Neural cell (in vitro differentiated cells): ENCODE measurements at regions not wholly inside any gene's neighbourhood (a gene's known extent, or its start where the extent isn't known, plus 50 kb on each side); places are given as distances from the start of the nearest gene placed in this dataset.

Experiments
- H2AFZ ChIP-seq: fragments of 200-600, 300-800 bp; sonication (generic), shearing (Covaris generic); 2 replicates; pipeline ENCODE4 v1.6.0; 2014; ENCODE audit warnings: low read depth, mild to moderate bottlenecking, antibody characterized with exemption, low read length, moderate library complexity
- H3F3A ChIP-seq: fragments of 200-600 bp; shearing (Covaris generic); 2 replicates; pipeline ENCODE4 v1.6.1; 2016; ENCODE audit warnings: mild to moderate bottlenecking, moderate library complexity, mixed read lengths, antibody characterized with exemption, low read length; ENCODE audit not compliant: insufficient read depth, poor library complexity, severe bottlenecking
- H3K27ac ChIP-seq: fragments of 200-600, 300-800 bp; sonication (generic), shearing (Covaris generic); 2 replicates; pipeline ENCODE4 v1.5.1; 2014; ENCODE audit warnings: mild to moderate bottlenecking, low read length, moderate library complexity
- H3K27me3 ChIP-seq: fragments of 300-800, 200-600 bp; sonication (generic), shearing (Covaris generic); 2 replicates; pipeline ENCODE4 v1.6.0; 2014; ENCODE audit warnings: mild to moderate bottlenecking, low read depth, low read length, moderate library complexity; ENCODE audit not compliant: insufficient read depth
- H3K36me3 ChIP-seq: fragments of 300-800, 200-600 bp; sonication (generic), shearing (Covaris generic); 2 replicates; pipeline ENCODE4 v1.5.1; 2014; ENCODE audit warnings: mild to moderate bottlenecking, antibody characterized with exemption, low read length, moderate library complexity; ENCODE audit not compliant: insufficient read depth
- H3K4me2 ChIP-seq: fragments of 300-800, 200-600 bp; sonication (generic), shearing (Covaris generic); 2 replicates; pipeline ENCODE4 v1.6.0; 2014; ENCODE audit warnings: mild to moderate bottlenecking, low read length
- H3K4me3 ChIP-seq: fragments of 300-800, 200-600 bp; sonication (generic), shearing (Covaris generic); 2 replicates; pipeline ENCODE4 v1.5.1; 2014; ENCODE audit warnings: mild to moderate bottlenecking, low read length, moderate library complexity
- H3K79me2 ChIP-seq: fragments of 200-600 bp; shearing (Covaris generic); replicated peaks from 2 replicates; pipeline ENCODE4 v1.6.0; 2014; ENCODE audit warnings: mild to moderate bottlenecking, low read length, moderate library complexity; ENCODE audit not compliant: insufficient read depth
- H3K9ac ChIP-seq: fragments of 300-800, 200-600 bp; sonication (generic), shearing (Covaris generic); 2 replicates; pipeline ENCODE4 v1.6.1; 2016; ENCODE audit warnings: mild to moderate bottlenecking, low read length, mixed read lengths
- H3K9me2 ChIP-seq: fragments of 200-600 bp; shearing (Covaris generic); 2 replicates; pipeline ENCODE4 v1.6.1; 2016; ENCODE audit warnings: mild to moderate bottlenecking, low read length, mixed read lengths; ENCODE audit not compliant: insufficient read depth
- H3K9me3 ChIP-seq: fragments of 200-600, 300-800 bp; sonication (generic), shearing (Covaris generic); 2 replicates; pipeline ENCODE4 v1.6.1; 2016; ENCODE audit warnings: mild to moderate bottlenecking, mixed run types, low read length, moderate library complexity, mixed read lengths
- H4K20me1 ChIP-seq: fragments of 200-600 bp; shearing (Covaris generic); 2 replicates; pipeline ENCODE4 v1.6.1; 2016; ENCODE audit warnings: mild to moderate bottlenecking, mixed run types; ENCODE audit not compliant: insufficient read depth
- EP300 ChIP-seq: fragments of 450-650 bp; conservative IDR thresholded peaks from 2 replicates; pipeline ENCODE4 v1.6.1; 2014; ENCODE audit warnings: antibody characterized with exemption, mild to moderate bottlenecking, moderate library complexity; ENCODE audit not compliant: poor library complexity, severe bottlenecking
- POLR2AphosphoS5 ChIP-seq: IDR thresholded peaks from 2 replicates; pipeline ENCODE4 v1.6.1; 2012
- RAD21 ChIP-seq: fragments of 450-650 bp; conservative IDR thresholded peaks from 2 replicates; pipeline ENCODE4 v1.6.1; 2014; ENCODE audit warnings: antibody characterized with exemption, mild to moderate bottlenecking, moderate library complexity
- REST ChIP-seq: IDR thresholded peaks from 2 replicates; pipeline ENCODE4 v1.6.1; 2012; ENCODE audit warnings: borderline replicate concordance
- SMC3 ChIP-seq: fragments of 450-650 bp; conservative IDR thresholded peaks from 2 replicates; pipeline ENCODE4 v1.6.1; 2014; ENCODE audit warnings: antibody characterized with exemption, mild to moderate bottlenecking, moderate library complexity; ENCODE audit not compliant: poor library complexity
- TF ChIP-seq, protein P1 (sequence below): fragments of 450-650 bp; IDR thresholded peaks from 2 replicates; pipeline ENCODE4 v1.5.1; 2014; ENCODE audit warnings: antibody characterized with exemption, mild to moderate bottlenecking, moderate library complexity; ENCODE audit not compliant: poor library complexity, severe bottlenecking

- H3K9me3 ChIP-seq, result no peaks in the 10 kb centered on the region
- no peak overlapping the region for H3K9ac ChIP-seq
- H3K27me3 ChIP-seq, result no peaks in the 10 kb centered on the region
- H2AFZ ChIP-seq, result no peak overlapping the region
- no peak overlapping the region for H3K27ac ChIP-seq
- no peaks in the 10 kb centered on the region for H3F3A ChIP-seq
- H3K79me2 ChIP-seq, result no peaks in the 10 kb centered on the region
- no peak overlapping the region for H3K4me3 ChIP-seq
- no peaks in the 10 kb centered on the region for H3K9me2 ChIP-seq
- TF ChIP-seq RAD21, result no peak
- TF ChIP-seq, protein P1, sequence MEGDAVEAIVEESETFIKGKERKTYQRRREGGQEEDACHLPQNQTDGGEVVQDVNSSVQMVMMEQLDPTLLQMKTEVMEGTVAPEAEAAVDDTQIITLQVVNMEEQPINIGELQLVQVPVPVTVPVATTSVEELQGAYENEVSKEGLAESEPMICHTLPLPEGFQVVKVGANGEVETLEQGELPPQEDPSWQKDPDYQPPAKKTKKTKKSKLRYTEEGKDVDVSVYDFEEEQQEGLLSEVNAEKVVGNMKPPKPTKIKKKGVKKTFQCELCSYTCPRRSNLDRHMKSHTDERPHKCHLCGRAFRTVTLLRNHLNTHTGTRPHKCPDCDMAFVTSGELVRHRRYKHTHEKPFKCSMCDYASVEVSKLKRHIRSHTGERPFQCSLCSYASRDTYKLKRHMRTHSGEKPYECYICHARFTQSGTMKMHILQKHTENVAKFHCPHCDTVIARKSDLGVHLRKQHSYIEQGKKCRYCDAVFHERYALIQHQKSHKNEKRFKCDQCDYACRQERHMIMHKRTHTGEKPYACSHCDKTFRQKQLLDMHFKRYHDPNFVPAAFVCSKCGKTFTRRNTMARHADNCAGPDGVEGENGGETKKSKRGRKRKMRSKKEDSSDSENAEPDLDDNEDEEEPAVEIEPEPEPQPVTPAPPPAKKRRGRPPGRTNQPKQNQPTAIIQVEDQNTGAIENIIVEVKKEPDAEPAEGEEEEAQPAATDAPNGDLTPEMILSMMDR, result no peak
- no peak overlapping the region for H3K4me2 ChIP-seq
- H4K20me1 ChIP-seq, result no peaks in the 10 kb centered on the region
- no peaks in the 10 kb centered on the region for H3K36me3 ChIP-seq
Observed at GRCh38 chr22:26804315-26804714, 146.9 kb downstream of the MIAT start.

DNA sequence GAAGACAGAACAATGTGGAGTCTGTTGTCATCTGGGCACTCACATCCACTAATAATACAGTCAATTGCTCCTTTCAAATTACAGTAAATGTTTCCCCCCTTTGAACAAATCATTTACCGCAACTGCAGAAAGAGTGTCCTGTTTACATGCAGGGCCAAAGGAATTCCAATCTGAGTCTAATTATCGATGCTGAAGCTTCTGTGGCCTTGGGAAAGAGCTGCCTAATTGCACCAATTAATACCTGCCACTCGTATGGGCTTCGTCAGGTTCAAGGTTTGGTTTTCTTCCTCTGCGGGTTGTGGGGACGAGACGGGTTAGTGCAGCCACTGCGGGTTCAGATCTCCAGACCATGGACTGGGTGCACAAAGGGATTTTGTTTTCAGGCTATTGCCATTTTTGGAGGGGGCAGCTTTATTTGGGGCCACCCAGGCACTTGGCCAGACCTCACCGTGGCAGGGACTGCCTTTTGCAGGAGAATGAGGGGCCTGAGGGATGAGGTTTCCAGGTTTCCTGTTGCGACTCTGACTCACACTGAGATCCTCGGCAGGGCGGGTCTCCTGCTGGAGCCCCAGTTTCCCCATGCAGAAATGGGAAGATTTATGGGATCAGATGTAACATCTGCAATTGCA, 147.6 kb downstream of the MIAT start:
- Histone ChIP-seq H3F3A (no peaks in the 10 kb centered on the region), H3K4me3 (no peak overlapping the region), H3K27me3 (no peaks in the 10 kb centered on the region), H3K4me2 (no peak overlapping the region), H4K20me1 (no peaks in the 10 kb centered on the region), H3K79me2 (no peaks in the 10 kb centered on the region), H2AFZ (no peak overlapping the region), H3K9me2 (no peaks in the 10 kb centered on the region), H3K27ac (no peak overlapping the region), H3K36me3 (no peaks in the 10 kb centered on the region), H3K9me3 (no peaks in the 10 kb centered on the region), H3K9ac (no peak overlapping the region)
- TF ChIP-seq, protein P1, result no peak
- TF ChIP-seq RAD21 (no peak), REST (no peak)

DNA sequence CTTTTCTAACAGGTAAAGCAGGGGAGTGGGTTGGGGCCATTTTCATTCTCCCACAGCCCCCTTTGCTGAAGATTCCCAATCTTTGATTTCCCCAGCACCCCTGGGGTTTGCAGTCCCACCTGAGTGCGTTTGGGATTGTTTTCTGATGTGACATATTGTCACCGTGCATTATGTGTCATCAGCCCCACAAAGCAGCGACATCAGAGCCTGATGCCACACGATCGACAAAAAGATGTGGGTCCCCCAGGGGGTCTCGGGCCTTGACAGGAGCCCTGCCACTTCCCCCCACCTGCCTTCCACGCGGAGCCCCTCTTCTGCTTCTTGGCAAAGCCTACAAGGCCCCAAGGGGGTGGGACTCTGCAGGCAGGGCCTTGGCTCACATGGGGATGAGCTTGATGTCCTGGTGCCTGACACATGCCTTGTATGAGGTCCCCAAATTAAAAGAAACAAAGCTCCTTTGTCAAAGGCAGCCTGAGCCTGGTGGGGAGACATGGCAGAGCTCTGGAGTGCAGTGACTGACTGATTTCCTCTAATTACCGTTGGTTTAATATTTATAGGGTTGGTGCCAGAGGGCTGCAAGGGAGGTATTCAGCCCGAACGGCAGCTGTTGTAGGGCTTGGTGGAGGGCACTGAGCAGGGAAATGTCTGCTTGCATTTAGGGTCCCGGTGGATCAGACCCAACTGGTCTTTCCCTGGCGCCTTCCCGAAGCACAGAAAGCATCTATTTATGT, 149.2 kb downstream of the MIAT start:
- H3K9me2 ChIP-seq, result no peaks in the 10 kb centered on the region
- no peak overlapping the region for H3K4me2 ChIP-seq
- peak overlapping the region; percentile 11 for H3K4me3 ChIP-seq
- no peaks in the 10 kb centered on the region for H3K9me3 ChIP-seq
- no peaks in the 10 kb centered on the region for H3K79me2 ChIP-seq
- peak overlapping the region; percentile 42 for H3K9ac ChIP-seq
- peak overlapping the region; percentile 72 for H3K27ac ChIP-seq
- TF ChIP-seq POLR2AphosphoS5 (peak; percentile 63), EP300 (peak; percentile 61), REST (no peak), SMC3 (peak; percentile 12)
- TF ChIP-seq, protein P1, result no peak
- no peaks in the 10 kb centered on the region for H3K36me3 ChIP-seq
- no peaks in the 10 kb centered on the region for H3K27me3 ChIP-seq
- no peaks in the 10 kb centered on the region for H3F3A ChIP-seq
- H2AFZ ChIP-seq, result no peak overlapping the region
- no peaks in the 10 kb centered on the region for H4K20me1 ChIP-seq
